ENCODE measurements at regions not wholly inside any gene's neighbourhood (a gene's known extent, or its start where the extent isn't known, plus 50 kb on each side); places are given as distances from the start of the nearest gene placed in this dataset.

- TF ChIP-seq CTCF (IDR thresholded peaks at IDR 0.05) (no peak), POLR2A (IDR thresholded peaks at IDR 0.05) (no peak)
These were observed 69.3 kb downstream of the FAM50B start for GRCh38 chr6:3918469-3918868.

All from adrenal gland (tissue), 5 donors.